Transverse colon (tissue), 4 donors: ENCODE measurements at regions not wholly inside any gene's neighbourhood (a gene's known extent, or its start where the extent isn't known, plus 50 kb on each side); places are given as distances from the start of the nearest gene placed in this dataset.

ENCODE experiments used
- DNase-seq: peaks from one replicate; pipeline ENCODE4 v3.0.0-alpha.2; 2019
- H3K27ac ChIP-seq, 4 donors: fragments of 200-600 bp; sonication (generic); 2 replicates each; pipeline ENCODE4 v1.5.1; 2016 to 2018; ENCODE audit warnings: inconsistent platforms in 4 of 4
- H3K27me3 ChIP-seq: fragments of 200-600 bp; sonication (generic); 2 replicates; pipeline ENCODE4 v1.5.1; 2017; ENCODE audit warnings: inconsistent platforms
- H3K36me3 ChIP-seq, 4 donors: fragments of 200-600 bp; sonication (generic); 2 replicates each; pipeline ENCODE4 v1.5.1; 2017 to 2019; ENCODE audit warnings: inconsistent platforms in 4 of 4
- H3K4me1 ChIP-seq, 4 donors: fragments of 200-600 bp; sonication (generic); 2 replicates each; pipeline ENCODE4 v1.5.1; 2017 to 2020; ENCODE audit warnings: inconsistent platforms in 4 of 4
- H3K4me3 ChIP-seq, 4 donors: fragments of 200-600 bp; sonication (generic); 1 replicate in 1 of 4; 2 replicates in 3 of 4; pipeline versions ENCODE4 v1.5.1 to v1.6.1; 2017 to 2019; ENCODE audit warnings: inconsistent platforms in 4 of 4
- H3K9me3 ChIP-seq, 2 donors: fragments of 200-600 bp; sonication (generic); 2 replicates each; pipeline ENCODE4 v1.5.1; 2017 to 2019; ENCODE audit warnings: inconsistent platforms in 2 of 2
- EP300 ChIP-seq: sonication (generic); formaldehyde crosslinking; IDR thresholded peaks from one replicate; pipeline ENCODE4 v1.6.1; 2017; ENCODE audit warnings: antibody characterized with exemption, low read depth
- POLR2A ChIP-seq: fragments of 450-650 bp; IDR thresholded peaks from one replicate; pipeline ENCODE4 v1.6.1; 2016; ENCODE audit warnings: antibody characterized with exemption, mild to moderate bottlenecking, moderate library complexity
- POLR2AphosphoS5 ChIP-seq, 3 donors: sonication (generic); formaldehyde crosslinking; IDR thresholded peaks; one replicate each; pipeline ENCODE4 v1.6.1; 2016; ENCODE audit warnings: antibody characterized with exemption in 3 of 3
- WGBS, 2 donors: methylation state at CpG; one replicate each; pipeline ENCODE4 v1.1.5; 2018; ENCODE audit warnings: low coverage in 1 of 2; 5-methylcytosine and 5-hydroxymethylcytosine counted together
- in situ Hi-C, 4 donors: fragments of 200-750 bp; cut with MboI; loops; one replicate each; pipeline versions ENCODE4 v1.15.0 to v1.15.1; 2017; ENCODE audit warnings: low sequenced_read_pairs in 3 of 4, low pct_ligation_motif_present in 1 of 4, low pct_unique_long_range_greater_than_20kb in 1 of 4
- intact Hi-C: fragments of 100-400 bp; cut with DNase I; formaldehyde crosslinking; loops from one replicate; pipeline ENCODE4 v1.15.1; 2023; ENCODE audit warnings: low total_unique reads
- TF ChIP-seq, protein P1 (sequence below), 5 experiments: fragments of 200-600 bp in 3 of 5; fragments of 450-650 bp in 2 of 5; sonication (generic) in 3 of 5; IDR thresholded peaks; 1 replicate in 2 of 5; 2 replicates in 3 of 5; pipeline ENCODE4 v1.5.1; 2016 to 2017; ENCODE audit warnings: antibody characterized with exemption in 5 of 5, inconsistent platforms in 3 of 5, mild to moderate bottlenecking in 2 of 5, moderate library complexity in 1 of 5

DNA sequence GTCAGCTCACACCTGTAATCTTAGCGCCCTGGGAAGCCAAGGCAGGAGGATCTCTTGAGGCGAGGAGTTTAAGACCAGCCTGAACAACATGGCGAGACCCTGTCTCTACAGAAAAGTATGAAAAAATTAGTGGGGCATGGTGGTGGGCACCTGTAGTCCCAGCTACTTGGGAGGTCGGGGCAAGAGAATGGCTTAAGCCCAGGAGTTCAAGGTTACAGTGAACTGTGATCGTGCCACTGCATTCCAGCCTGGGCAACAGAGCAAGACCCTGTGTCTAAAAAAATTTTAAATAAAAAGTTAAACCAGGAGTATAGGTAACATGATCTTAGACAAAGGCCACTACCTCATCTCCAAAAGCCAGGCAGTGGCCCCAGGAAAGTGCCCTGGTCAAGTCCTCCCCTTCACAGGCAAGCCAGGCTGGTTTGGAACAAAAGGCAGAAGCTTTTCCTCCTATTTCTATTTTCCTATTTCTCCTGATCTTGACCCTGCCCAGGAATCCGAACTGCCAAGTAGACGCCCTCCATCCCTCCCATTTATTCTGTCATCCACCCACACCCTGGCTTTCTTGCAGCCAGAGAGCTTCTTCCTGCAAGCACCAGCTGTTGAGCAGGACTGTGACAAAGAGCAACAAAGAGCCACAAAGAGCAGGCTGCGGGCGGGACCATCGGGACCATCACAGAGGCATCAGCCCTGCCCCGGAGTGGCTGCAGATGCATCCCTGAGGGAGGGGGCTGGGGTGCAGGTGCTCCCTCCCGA lies 149.9 kb upstream of the AFDN start:
- peak overlapping the region; percentile 77 to 83 (median 80) for H3K27ac ChIP-seq
- 57 to 60% methylated on average over 1 to 12 of the region's 12 CpGs for WGBS, 2 donors
- peak; percentile 25 to 35 (median 33) for TF ChIP-seq POLR2AphosphoS5 (IDR thresholded peaks at IDR 0.05)
- TF ChIP-seq, protein P1, sequence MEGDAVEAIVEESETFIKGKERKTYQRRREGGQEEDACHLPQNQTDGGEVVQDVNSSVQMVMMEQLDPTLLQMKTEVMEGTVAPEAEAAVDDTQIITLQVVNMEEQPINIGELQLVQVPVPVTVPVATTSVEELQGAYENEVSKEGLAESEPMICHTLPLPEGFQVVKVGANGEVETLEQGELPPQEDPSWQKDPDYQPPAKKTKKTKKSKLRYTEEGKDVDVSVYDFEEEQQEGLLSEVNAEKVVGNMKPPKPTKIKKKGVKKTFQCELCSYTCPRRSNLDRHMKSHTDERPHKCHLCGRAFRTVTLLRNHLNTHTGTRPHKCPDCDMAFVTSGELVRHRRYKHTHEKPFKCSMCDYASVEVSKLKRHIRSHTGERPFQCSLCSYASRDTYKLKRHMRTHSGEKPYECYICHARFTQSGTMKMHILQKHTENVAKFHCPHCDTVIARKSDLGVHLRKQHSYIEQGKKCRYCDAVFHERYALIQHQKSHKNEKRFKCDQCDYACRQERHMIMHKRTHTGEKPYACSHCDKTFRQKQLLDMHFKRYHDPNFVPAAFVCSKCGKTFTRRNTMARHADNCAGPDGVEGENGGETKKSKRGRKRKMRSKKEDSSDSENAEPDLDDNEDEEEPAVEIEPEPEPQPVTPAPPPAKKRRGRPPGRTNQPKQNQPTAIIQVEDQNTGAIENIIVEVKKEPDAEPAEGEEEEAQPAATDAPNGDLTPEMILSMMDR (IDR thresholded peaks at IDR 0.05), result no peak
- TF ChIP-seq EP300, result no peak
- TF ChIP-seq POLR2A, result peak; percentile 44
- no peak overlapping the region for H3K4me3 ChIP-seq
- in situ Hi-C loops (no loop called here), intact Hi-C loops (no loop called here)
- peak; percentile 56 for DNase-seq
- no peaks in the 10 kb centered on the region for H3K9me3 ChIP-seq
- H3K4me1 ChIP-seq, result peaks cover 7 to 34% (median 28%) of the 10 kb centered on the region in 4 donors
- peaks cover 18% of the 10 kb centered on the region for H3K27me3 ChIP-seq
- H3K36me3 ChIP-seq, result no peaks in the 10 kb centered on the region

DNA sequence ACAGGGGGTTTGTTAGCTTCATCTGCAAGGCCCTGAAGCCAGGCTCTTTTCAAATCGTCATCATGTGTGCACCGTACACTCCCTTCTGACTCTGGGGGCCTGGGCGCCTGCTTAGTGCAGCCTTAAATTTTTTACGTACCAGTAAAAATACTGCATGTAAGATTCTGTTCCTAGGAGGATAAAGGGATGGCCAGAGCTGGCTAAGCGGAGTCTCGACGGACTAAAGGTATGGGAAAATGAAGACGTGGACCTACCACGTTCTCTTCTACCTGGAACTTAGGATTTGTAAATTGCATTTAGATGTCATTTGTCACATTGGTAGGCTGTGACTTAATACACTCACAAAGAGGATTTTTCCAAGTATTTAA lies 149.3 kb upstream of the AFDN start:
- TF ChIP-seq POLR2AphosphoS5 (IDR thresholded peaks at IDR 0.05) (no peak), POLR2A (no peak), EP300 (no peak)
- TF ChIP-seq, protein P1 (IDR thresholded peaks at IDR 0.05), result no peak
- Histone ChIP-seq H3K4me3 (no peak overlapping the region), H3K36me3 (no peaks in the 10 kb centered on the region), H3K4me1 (peaks cover 7 to 39% (median 28%) of the 10 kb centered on the region in 4 donors), H3K27me3 (peaks cover 18% of the 10 kb centered on the region), H3K27ac (peak overlapping the region; percentile 37 to 83 (median 80)), H3K9me3 (no peaks in the 10 kb centered on the region)
- intact Hi-C loops, result no loop called here
- in situ Hi-C loops, result no loop called here
- WGBS, 2 donors, result 86 to 89% methylated on average over 9 of the region's 9 CpGs
- DNase-seq, result no peak

DNA sequence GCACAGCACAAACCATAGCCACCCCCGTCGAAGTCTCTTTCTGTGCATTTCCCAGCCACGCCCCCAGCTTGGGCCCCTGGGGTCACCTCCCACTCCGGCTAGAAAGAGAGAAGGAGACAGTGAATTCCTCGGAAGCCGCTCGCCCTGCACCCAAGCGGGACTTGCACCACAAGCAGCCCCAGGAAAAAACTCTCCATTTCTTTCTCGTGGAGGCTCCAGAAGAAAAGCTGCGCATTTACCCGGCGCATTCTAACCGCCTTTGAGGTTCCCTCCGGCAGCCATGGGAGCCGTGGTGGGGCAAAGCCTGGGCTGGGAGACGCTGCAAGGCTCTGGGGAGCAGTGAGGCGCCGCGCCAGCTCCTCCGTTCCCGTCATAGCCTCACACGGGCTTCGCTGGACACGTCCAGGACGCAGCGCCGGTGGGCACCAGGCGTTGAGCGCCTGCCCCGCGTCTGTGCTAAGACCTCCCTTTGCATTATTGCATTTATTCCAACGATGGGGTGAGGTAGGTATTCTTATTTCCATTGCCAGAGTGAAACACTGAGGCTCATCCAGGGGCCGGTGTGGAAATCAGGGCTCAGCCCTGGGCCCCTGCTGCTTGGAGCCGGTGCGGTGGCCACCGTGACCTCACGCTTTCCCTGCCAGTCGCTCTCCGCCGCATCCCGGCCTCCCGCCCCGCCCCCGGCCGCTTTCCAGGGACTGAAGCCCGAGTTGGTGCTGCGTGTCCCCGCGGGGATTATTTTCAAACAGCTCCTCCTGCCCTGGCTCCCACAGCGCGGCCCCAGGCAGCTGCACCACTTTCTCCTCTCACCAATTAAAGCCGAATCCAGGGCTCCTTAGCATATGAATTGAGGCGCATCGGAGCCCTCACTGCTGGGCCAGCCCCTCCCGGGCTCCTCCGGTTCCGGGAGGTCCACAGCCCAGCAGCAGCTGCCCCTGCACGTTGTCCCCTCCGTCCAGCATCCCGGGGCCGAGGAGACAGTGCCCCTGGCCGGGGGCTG lies 148.3 kb upstream of the AFDN start:
- Histone ChIP-seq H3K36me3 (no peaks in the 10 kb centered on the region), H3K27ac (peak overlapping the region in 1 of 4 donors; percentile 1), H3K9me3 (no peaks in the 10 kb centered on the region), H3K27me3 (peaks cover 18% of the 10 kb centered on the region), H3K4me1 (peaks cover 7 to 49% (median 34%) of the 10 kb centered on the region in 4 donors), H3K4me3 (peak overlapping the region in 3 of 4 donors; percentile 14 to 40 (median 22))
- DNase-seq, result peak; percentile 45
- intact Hi-C loops (no loop called here), in situ Hi-C loops (no loop called here)
- WGBS, 2 donors, result 0 to 19% methylated on average over 1 to 55 of the region's 62 CpGs
- no peak for TF ChIP-seq EP300
- no peak for TF ChIP-seq POLR2A
- TF ChIP-seq, protein P1 (IDR thresholded peaks at IDR 0.05), result no peak
- TF ChIP-seq POLR2AphosphoS5 (IDR thresholded peaks at IDR 0.05), result no peak
